HG02678 (cell line): ENCODE measurements at regions not wholly inside any gene's neighbourhood (a gene's known extent, or its start where the extent isn't known, plus 50 kb on each side); places are given as distances from the start of the nearest gene placed in this dataset.
A peak's percentile ranks its signal among the peaks of the same experiment; 100 is the strongest.

Experiments used
- ATAC-seq: cut with Tn5 transposase; IDR thresholded peaks from one replicate; pipeline ENCODE4 v1.9.1; 2021; ENCODE audit warnings: mild to moderate bottlenecking, moderate library complexity; ENCODE audit not compliant: unreplicated experiment

DNA sequence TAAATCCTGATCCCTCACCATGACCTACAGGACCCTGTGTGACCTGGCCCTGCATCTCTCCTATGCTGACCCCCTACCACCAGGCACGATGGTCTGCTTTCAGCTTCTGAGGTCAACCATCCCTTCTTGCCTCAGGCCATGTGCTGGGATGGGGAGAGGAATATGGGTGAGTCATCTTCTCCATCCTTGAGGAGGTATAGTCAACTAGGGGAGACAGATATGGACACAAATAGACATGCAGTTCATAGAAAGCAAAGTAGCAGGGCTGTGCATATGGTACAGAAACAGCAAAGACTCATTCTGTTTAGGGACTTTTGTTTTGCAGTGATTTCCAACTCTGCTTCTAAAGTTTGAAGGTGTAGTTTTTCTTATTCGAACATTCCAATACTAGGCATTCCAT lies 250.8 kb upstream of the FGGY start:
- no peak for ATAC-seq

GRCh38 chr1:59046730-59047157 lies 250.2 kb upstream of the FGGY start:
- peak; percentile 97 for ATAC-seq

DNA sequence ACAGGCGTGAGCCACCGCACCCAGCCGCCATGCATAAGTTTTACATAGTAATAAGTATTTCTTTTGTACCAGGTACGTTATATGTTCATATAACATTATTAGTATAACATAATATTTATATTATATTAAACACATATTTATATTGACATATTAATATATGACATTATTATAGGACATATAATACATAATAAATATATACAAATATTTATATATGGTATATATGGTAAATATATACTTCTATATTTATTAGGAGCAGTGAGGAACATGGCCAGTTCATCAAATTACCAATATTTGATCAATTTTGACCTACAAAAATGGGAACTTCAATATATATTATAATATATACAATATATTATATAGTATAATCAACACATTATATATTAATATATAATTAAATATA lies 245.9 kb upstream of the FGGY start:
- ATAC-seq: no peak

GRCh38 chr1:59052166-59052590 lies 244.7 kb upstream of the FGGY start:
- no peak for ATAC-seq

DNA sequence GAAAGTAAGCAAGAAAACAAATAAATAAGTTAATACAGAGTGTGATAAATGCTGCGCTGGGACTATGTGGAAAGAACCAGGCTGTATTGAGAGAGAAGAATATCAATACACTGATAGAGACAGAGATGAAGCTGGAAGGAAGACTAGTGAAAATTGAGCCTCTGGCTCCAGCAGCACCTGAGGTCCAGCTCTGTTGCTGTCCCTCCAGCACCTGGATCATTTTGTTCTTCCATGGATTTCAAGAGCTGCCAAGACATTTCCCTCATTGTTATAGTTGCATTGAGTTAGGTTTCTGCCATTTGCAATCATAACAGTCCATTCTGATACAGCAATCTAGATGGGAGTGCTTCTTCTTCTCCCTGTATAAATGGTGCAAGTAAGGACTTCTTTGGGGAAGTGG lies 242.7 kb upstream of the FGGY start:
- no peak for ATAC-seq

GRCh38 chr1:59055908-59056719 lies 240.8 kb upstream of the FGGY start:
- no peak for ATAC-seq

DNA sequence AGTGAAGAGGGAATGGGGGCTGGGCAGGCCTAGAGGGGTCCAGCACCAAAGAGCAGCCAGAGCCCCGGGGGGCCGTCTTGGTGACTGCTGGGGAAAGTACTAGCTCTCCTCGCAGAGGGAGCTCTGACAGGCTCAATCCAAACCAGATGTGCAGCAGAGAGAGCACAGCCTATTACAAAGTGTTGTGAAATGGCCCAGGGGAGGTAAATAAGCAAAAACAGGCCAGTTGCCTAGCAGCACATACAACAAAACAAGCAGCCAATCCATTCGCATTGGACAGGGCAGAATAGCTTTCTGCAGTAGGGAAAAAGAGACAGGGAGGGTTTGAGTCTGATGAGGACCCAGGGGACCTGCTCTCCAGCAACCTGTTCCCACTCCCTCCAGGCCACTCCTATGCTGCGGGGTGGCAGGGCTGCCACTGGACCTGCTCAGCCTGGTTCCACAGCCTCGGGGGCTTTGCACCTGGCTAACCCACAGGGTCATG lies 239.6 kb upstream of the FGGY start:
- ATAC-seq: no peak

- ATAC-seq: no peak
These were observed 239.1 kb upstream of the FGGY start for GRCh38 chr1:59057796-59058195.

- no peak for ATAC-seq
These were observed 238.0 kb upstream of the FGGY start for GRCh38 chr1:59058665-59059439.

- no peak for ATAC-seq
These were observed 235.0 kb upstream of the FGGY start for GRCh38 chr1:59061876-59062275.

DNA sequence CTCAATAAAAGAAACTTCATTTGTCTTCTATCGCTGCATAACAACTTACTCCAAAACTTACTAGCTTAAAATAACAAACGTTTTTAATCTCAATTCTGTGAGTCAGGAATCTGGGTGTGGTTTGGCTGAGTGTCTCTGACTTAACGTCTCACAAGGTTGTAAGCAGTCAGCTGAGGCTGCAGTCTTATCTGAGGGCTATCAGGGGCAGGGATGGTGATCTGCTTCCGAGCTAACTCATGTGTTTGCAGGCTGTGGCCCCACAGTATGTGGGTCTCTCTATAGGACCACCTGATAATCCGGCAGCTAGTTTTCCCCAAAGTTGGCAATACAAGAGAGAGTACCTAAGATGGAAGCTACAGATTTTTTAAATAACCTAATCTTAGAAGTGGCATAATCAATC lies 234.2 kb upstream of the FGGY start:
- ATAC-seq: no peak

GRCh38 chr1:59063501-59063900 lies 233.4 kb upstream of the FGGY start:
- no peak for ATAC-seq

- no peak for ATAC-seq
These were observed 232.3 kb upstream of the FGGY start for GRCh38 chr1:59064592-59064991.

DNA sequence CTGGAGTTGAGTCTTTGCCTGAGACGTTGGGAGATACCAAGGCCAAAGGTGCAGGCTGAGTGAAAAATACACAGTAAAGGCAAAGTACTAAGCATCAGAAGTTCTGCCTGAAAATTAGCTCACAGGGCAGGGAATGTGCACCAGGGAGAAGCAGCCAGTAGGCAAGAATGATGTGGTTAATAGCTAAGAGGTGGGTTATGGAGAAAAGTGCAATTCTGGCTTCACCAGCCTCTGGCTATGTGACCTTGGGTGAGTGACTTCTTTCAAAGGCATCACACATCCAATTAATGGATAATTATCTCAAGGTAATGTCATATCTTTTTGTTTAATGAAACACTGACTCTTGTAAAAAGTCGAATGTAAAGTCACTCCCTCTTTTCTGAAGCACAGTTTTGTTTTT lies 230.7 kb upstream of the FGGY start:
- ATAC-seq: no peak

DNA sequence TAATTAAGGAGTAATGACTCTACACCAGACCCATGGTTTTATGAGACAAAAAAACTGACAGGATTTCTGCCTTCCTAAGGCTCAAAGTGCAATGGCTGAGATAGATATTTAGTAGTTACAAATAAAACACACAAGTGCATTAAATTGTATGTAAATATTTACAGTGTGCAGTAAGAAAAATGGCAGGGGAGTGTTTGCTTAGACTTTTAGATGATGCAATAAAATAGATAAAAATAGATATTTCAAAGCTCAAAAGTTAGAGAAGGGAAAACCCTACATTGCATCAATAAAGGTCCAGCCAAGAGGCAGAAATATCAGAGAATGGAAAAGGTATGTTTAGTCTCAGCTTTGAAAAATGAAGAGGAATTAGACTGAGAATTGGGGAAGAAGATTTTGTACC lies 226.3 kb upstream of the FGGY start:
- no peak for ATAC-seq

- no peak for ATAC-seq
These were observed 225.6 kb upstream of the FGGY start for GRCh38 chr1:59071289-59071688.

GRCh38 chr1:59071876-59072582 lies 224.9 kb upstream of the FGGY start:
- ATAC-seq: no peak

DNA sequence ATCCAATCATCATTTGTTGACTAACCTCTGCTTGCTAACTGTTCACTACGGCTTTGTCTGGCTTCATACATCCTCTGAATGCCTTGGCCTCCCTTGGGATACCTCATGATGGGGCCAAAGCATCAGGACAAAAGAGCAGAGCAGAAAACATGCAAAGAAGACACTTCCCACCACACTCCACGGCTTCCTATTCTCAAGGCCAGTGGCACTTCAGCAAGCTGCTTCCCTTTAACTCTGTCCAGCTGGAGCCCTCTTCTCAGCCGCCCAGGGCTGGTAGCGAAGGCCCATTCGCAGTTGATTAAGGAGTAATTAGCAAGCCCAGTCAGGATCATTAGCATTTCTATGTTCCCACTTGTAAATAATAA lies 224.3 kb upstream of the FGGY start:
- ATAC-seq: no peak

DNA sequence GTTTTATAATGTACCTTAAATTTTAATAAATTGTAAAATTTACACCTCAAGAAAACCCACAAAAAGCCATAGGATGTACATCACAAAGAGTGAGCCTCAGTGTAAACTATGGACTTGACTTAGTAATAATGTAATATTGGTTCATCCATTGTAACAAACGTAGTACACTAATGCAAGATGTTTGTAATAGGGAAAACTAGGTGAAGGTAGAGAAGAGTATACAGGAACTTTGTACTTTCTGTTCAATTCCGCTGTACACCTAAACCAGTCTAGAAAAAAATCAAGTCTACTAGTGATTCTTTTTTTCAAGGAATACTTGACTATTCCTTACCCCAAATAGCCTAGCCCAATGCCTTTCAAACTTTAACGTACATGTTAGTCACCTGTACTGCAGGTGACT lies 222.3 kb upstream of the FGGY start:
- no peak for ATAC-seq

DNA sequence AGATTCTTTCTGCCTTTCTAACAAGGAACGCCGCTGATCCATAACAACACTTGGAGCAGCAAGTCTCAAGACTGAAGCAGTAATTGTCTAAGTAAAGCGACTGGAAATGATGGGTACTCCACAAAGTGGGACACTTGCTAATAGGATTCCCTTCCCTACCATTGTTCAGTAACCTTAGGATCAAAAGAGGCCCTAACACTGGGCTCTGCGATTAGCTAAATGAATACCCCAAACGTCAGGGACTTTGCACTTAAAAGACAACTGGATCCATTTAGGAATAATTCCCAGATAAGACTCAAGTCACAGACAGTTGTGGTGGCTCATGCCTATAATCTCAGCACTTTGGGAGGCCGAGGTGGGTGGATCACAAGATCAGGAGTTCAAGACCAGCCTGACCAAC lies 221.9 kb upstream of the FGGY start:
- ATAC-seq: no peak

DNA sequence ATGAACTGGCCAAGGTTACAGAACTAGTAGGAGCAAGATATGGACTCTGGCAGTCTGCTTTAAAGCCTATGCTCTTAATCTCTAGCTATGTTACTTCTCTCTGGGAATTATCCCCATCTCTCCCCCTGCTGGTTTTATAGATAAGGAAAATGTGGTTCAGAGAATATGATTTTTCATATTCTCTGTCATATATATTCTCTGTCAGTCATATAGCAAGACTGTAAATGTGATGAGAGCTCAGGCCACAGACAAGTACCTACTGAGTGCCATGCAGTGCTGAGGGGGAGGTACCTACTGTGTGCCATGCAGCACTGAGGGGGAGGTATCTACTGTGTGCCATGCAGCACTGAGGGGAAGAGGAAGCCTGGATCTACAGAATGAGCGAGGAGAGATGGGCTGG lies 220.3 kb upstream of the FGGY start:
- ATAC-seq: no peak
